HG03558 (cell line): ENCODE measurements at regions not wholly inside any gene's neighbourhood (a gene's known extent, or its start where the extent isn't known, plus 50 kb on each side); places are given as distances from the start of the nearest gene placed in this dataset.
A peak's percentile ranks its signal among the peaks of the same experiment; 100 is the strongest.

ENCODE experiments used
- ATAC-seq: cut with Tn5 transposase; IDR thresholded peaks from one replicate; pipeline ENCODE4 v1.9.1; 2021; ENCODE audit warnings: moderate number of reproducible peaks; ENCODE audit not compliant: unreplicated experiment; ENCODE audit errors: extremely low read depth

- ATAC-seq: no peak
These were observed 104.5 kb upstream of the VEGFC start for GRCh38 chr4:176897226-176897625.

DNA sequence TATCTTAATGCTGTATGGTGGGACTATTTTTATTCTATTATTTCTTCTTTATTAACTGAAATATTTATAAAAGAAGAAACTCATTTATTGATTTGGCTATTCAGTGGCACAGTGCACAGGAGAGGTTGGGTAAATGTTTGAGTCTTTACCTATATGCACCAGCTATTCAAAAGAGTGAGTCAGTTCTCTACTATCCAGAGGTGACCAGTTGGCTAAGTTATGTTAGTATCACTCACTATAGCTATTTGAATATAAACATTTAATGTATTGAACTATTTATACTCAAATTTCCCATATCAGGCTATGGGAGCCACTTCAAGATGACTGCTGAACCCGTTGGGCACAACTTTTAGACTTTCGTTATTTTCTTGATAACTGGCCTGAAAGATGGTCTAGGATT lies 106.1 kb upstream of the VEGFC start:
- no peak for ATAC-seq

GRCh38 chr4:176902710-176903323 lies 110.1 kb upstream of the VEGFC start:
- ATAC-seq: peak; percentile 98

DNA sequence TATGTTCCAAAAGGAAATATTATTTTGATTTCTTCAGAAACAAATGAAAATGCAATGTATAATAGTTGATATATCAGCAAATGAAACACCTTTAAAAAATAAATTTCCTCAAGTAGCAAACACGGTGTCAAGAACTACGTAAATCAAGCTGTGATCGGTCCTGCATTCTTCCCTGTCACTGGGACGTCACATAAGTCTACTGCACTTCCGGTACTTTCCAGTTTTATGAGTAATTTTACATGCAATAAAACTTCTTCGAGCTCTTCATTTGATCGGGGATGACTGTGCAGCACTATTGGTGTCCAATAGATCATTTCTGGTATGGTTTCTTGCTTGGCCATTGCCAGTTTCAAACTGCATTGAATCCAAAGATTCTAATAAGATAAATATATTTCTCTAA lies 114.0 kb upstream of the VEGFC start:
- ATAC-seq: no peak

- no peak for ATAC-seq
These were observed 117.9 kb upstream of the VEGFC start for GRCh38 chr4:176910646-176911045.

DNA sequence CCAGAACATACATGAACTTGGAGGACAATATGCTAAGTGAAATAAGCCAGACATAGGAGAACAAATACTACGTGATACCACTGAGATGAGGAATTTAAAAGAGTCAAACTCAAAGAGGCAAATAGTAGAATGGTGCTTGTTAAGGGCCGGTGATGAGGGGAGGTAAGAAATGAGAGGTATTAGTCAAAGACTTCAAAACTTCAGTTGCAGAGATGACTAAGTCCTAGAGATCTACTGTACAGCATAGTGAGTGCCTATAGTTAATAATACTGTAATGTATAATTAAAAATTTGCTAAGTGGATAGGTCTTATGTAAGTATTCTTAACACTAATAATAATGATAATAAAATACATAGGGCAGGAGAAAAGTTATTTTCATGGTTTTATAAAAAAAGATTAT lies 126.9 kb upstream of the VEGFC start:
- ATAC-seq: no peak

- no peak for ATAC-seq
These were observed 128.0 kb upstream of the VEGFC start for GRCh38 chr4:176920694-176921093.

DNA sequence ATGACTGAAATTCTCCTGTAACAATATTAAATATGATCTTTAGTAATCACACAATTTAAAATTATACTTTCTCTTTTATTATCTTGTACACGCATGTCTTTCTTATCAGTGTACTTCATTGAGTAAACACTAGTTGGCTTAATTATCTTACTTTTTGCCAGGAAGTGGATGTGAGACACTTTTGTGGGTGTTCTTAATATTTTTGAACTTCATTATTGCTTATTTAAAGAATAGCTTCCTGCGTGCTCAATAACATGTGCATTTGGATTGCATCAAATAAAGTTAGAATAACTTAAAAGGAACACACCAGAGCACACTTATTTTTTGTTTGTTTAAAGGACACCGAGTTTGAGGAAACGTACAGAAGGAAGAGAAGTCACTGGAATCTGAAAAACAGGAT lies 128.5 kb upstream of the VEGFC start:
- ATAC-seq: no peak

- no peak for ATAC-seq
These were observed 131.5 kb upstream of the VEGFC start for GRCh38 chr4:176924238-176924637.

GRCh38 chr4:176925962-176926361 lies 133.2 kb upstream of the VEGFC start:
- ATAC-seq: no peak

- no peak for ATAC-seq
These were observed 134.4 kb upstream of the VEGFC start for GRCh38 chr4:176927117-176927516.

GRCh38 chr4:176927664-176928063 lies 134.9 kb upstream of the VEGFC start:
- ATAC-seq: no peak

DNA sequence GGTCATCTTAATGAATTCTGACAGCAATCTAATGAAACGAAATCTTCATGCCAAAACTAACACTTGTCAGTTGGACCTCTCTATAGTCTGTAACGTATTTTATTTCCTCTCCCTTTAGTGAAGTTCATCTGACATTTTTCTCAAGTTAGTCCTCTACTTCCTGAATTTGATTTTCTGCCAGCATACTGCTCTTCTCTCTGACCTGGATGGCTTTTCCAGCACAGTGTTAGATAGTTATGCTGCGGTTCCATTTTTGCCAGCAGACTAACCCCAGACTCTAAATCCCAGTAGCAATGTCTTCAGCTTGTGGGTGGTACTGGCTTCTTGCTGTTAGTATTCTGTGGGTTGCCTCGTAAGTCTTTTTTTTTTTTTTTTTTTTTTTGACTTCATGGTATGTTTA lies 146.7 kb upstream of the VEGFC start:
- ATAC-seq: no peak

DNA sequence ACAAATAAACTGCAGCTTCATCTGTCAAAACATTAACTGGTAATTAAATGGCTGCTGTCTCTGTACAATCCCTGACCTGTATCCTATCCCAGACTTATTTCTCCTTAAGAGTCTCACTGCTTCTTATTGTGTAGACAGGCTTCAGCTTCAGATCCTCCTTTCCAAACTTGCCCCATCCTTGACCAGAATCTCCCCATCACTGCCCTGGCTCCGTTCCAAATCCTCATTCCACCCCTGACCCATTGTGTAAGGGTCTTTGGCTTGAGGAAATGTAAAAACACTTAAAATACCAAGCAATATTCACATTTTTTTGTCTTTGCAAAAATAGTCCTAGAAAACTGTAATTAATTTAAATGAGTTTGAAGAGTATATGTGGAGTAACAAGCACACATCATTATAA lies 152.6 kb upstream of the VEGFC start:
- no peak for ATAC-seq

- ATAC-seq: no peak
These were observed 156.3 kb upstream of the VEGFC start for GRCh38 chr4:176949029-176949428.

GRCh38 chr4:176953021-176953420 lies 160.3 kb upstream of the VEGFC start:
- no peak for ATAC-seq

DNA sequence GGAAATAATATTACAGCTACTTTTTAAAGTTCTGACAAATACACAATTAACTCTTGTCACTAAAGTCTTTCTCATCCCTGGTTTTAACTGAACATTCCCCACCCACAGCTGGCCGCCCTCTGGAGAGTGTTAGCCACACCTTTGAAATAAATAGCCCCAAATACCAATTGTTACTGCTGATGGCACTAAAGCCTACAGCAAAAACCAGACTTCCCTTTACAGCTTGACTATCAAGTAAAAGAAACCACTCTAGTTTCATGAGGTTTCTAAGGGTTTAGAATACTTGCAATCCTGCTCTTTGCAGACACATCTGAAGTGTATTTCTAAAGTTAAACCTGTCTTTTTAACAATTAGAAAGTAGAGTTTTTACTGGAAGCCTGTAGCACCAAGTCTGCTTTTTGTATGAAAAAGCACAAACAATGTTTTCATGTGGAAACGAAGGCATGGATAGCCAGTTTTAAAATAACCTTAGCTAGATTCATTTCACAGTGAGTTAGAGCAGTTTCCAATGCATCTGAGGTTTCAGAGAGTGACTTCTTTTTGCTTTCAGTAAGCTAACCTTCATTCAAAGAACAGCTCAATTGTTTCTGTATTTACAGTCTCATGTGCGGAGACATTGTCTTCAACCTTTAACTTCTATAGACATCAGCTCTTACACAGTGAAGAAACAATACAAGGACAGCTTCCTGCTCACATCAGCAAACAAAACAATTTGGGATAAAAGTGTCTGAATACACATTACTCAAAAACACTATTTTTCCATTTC lies 164.8 kb upstream of the VEGFC start:
- no peak for ATAC-seq

DNA sequence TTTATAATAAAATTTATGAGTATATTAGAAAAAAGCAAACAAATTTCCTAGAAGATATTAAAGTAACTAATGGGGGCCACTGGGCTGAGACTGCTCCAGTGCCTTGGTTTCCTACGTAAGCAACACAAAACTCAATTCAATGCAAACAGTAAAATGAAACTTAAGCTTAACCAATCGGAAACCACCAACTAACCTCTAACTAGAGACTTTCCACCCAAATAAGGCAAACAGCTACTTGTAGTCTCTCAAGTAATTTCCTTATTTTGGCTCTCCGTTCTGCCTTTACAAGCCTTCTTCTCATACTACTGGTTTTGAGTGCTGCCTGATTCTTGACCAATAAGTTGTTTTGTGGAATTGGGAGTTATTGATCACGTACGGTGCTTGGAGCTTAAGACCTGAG lies 167.3 kb upstream of the VEGFC start:
- no peak for ATAC-seq

DNA sequence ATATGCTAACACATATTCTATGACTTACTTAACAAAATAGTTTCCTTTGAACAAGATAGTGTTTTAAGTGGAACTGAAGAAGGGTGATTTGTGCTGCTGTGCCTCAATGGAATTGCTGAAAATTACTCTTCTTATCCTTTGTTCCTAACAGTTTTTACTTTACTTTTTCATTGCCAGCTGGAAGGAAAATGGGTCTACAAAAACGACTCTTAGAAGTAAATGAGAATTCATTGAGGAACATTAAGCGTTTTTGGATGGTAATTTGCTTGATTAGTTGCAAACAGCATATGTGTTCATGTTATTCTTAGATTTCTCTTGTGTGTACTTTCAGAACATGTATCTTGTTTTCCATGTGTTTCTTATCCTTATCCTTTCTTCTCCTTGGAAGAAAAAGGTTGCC lies 170.4 kb upstream of the VEGFC start:
- no peak for ATAC-seq

DNA sequence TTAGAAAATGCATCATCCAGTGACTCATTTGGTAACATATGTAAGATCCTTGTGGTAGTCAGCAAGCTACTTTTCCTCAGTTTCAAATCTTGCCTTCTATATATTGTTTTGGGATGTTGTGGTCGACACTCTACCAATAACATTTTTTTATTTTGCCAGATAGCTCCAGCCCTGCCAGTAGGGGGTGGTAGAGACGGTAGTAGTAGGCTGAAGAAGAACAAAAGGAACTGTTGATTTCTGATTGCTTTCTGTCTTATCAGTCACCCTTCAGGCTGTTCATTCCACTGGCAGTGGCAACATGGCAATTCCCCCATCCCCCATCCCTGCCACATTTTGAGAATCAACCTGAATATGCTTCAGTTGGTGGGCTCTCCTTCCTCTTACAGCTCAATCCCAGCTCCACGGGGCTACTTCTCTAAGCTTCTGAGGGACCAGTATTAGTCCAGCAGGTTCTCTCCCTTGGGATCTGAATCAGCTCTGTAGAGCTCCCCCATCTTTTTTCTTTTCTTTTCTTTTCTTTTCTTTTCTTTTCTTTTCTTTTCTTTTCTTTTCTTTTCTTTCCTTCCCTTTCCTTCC lies 171.5 kb upstream of the VEGFC start:
- no peak for ATAC-seq

DNA sequence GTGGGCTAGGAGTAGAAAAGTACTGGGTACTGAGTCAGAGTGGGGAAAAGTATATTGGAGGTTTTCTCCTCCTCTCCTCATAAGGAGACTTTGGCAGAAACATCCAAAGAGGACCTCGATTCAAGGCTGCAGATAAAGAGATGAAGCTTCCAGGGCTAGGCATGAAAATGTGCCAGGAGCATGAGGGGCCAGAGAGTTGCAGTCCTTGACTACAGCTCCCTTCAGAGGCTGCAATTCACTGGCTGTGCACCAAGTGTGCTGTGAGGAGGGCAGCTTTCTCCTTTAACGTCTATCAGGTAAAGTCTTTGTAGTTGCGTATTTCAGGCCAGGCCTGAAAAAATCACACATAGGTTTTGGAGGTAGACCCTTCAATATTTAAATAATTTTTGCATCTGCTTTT lies 174.9 kb upstream of the VEGFC start:
- ATAC-seq: no peak

GRCh38 chr4:176968094-176968493 lies 175.4 kb upstream of the VEGFC start:
- no peak for ATAC-seq
